GM18505 (cell line): ENCODE measurements at regions not wholly inside any gene's neighbourhood (a gene's known extent, or its start where the extent isn't known, plus 50 kb on each side); places are given as distances from the start of the nearest gene placed in this dataset.
"Not testable (repeated sequence)": the region's sequence is repeated elsewhere in the genome, so short reads cannot be mapped to it uniquely, and the experiment has no call there.

Source experiments
- ATAC-seq: cut with Tn5 transposase; IDR thresholded peaks from one replicate; pipeline ENCODE4 v1.9.1; 2021; ENCODE audit not compliant: unreplicated experiment
- POLR2A ChIP-seq: IDR thresholded peaks from 4 replicates; pipeline ENCODE4 v1.6.1; 2011; ENCODE audit warnings: borderline replicate concordance; ENCODE audit not compliant: insufficient read depth, insufficient read length; ENCODE audit errors: extremely low read depth

DNA sequence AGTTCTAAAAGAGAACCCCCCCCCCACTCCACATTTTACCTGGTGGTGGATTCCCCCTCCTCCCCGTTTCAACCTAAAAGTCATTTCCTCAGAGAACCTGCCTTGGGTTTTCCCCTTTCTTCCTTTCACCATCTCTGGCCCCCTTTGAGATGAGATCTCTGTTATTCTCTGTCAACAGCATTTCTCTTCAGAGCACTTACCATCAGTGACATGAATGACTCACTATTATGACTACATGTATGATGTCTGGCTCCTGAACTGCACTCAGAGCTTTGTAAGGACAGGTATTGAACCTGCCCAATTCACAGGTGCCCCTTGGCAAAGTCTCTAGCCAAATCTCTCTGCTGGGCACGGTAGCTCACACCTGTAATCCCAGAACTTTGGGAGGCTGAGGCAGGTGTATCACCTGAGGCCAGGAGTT is 61.4 kb upstream of the JARID2 start:
- no peak for ATAC-seq
- no peak for TF ChIP-seq POLR2A

DNA sequence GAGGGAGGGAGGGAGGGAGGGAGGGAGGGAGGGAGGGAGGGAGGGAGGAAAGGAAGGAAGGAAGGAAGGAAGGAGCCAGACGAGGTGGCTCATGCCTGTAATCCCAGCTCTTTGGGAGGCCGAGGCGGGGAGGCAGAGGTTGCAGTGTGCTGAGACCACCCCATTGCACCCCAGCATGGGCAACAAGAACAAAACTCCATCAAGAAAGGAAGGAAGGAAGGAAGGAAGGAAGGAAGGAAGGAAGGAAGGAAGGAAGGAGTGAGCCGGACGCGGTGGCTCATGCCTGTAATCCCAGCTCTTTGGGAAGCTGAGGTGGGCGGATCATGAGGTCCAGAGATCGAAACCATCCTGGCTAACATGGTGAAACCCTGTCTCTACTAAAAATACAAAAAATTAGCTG is 60.8 kb upstream of the JARID2 start:
- not testable (repeated sequence) for ATAC-seq

DNA sequence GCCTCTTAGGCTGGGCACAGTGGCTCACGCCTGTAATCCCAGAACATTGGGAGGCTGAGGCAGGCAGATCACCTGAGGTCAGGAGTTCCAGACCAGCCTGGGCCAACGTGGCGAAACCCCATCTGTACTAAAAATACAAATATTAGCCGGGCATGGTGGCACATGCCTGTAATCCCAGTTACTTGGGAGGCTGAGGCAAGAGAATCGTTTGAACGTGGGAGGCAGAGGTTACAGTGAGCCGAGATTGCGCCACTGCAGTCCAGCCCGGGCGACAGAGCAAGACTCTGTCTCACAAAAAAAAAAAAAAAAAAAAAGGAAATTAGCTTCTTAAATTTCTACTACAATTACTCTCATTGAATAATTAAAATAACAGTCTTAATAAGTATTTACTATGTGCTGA is 52.4 kb upstream of the JARID2 start:
- not testable (repeated sequence) for ATAC-seq

DNA sequence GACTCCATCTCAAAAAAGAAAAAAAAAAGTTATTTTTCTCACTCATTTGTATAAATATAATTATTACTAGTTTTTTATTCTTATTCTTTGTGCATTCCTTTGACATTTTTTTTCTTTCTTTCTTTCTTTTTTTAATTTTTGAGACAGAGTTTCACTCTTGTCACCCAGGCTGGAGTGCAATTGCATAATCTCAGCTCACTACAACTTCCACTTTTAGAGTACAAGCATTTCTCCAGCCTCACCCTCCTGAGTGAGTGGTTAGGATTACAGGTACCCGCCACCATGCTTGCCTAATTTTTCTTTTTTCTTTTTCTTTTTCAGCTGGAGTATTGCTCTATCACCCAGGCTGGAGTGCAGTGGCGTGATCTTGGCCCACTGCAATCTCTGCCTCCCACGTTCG is 51.4 kb upstream of the JARID2 start:
- no peak for ATAC-seq
- no peak for TF ChIP-seq POLR2A
